DMS 273 treated with DMSO at 0.1 percent for 48 hours (cell line): ENCODE measurements at regions not wholly inside any gene's neighbourhood (a gene's known extent, or its start where the extent isn't known, plus 50 kb on each side); places are given as distances from the start of the nearest gene placed in this dataset.
"Not testable (repeated sequence)": the region's sequence is repeated elsewhere in the genome, so short reads cannot be mapped to it uniquely, and the experiment has no call there.

Source experiments
- DNase-seq: peaks from one replicate; lab custom pipeline; 2025; lab: John Stamatoyannopoulos, UW

DNA sequence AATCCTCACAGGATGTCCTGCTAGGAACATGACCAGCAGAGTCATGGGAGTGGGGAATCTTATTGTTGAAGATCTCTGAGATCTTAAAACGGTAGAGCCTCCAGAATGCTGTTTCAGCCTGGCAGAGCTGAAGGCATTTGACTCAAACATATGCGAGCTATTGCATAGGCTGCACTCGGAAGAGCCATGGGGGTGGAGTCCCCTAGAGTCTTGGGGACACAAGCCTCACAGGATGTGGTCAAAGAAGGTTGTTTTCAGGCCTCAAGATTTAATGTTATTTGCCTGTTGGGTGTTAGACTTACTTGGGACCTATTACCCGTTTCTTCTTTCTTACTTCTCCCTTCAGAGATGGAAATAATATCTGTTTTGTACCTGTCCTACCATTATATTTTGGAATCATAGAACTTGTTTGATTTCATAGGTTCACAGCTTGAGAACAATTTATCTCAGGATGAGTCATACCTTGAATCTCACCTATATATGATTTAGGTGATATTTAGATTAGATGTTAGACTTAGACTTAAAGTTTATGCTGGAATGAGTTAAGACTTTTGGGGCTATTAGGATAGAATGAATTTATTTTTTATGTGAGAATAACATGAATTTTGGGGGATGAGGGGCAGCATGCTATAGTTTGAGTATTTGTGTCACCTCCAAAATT lies 172.2 kb upstream of the ATP2B1 start:
- DNase-seq, result no peak

- no peak for DNase-seq
Observed at GRCh38 chr12:89879766-89880165, 171.1 kb upstream of the ATP2B1 start.

- DNase-seq, result no peak
Observed at GRCh38 chr12:89878950-89879349, 170.3 kb upstream of the ATP2B1 start.

- DNase-seq, result no peak
Observed at GRCh38 chr12:89878327-89878726, 169.7 kb upstream of the ATP2B1 start.

DNA sequence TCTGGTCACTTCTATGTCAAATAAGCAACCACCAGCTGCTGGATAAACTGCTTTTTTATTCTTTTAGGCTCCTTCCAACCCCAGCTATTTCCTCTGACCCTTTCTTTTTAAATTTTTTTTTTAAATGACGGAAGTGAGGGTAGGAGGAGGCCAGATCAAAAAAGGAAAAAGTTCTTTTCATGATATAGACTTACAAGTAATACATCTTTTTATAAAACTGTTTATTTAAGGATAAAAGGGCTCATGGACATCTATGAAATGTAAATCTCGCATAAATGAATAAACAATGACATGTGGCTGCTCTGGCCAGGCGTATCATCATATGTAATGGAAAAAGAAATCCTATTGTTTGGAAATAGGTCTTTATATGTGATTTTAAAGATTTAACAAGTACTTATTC lies 169.0 kb upstream of the ATP2B1 start:
- no peak for DNase-seq

- DNase-seq, result no peak
Observed at GRCh38 chr12:89877136-89877535, 168.5 kb upstream of the ATP2B1 start.

GRCh38 chr12:89875809-89876208 lies 167.2 kb upstream of the ATP2B1 start:
- DNase-seq, result no peak

GRCh38 chr12:89875225-89875624 lies 166.6 kb upstream of the ATP2B1 start:
- DNase-seq, result no peak

DNA sequence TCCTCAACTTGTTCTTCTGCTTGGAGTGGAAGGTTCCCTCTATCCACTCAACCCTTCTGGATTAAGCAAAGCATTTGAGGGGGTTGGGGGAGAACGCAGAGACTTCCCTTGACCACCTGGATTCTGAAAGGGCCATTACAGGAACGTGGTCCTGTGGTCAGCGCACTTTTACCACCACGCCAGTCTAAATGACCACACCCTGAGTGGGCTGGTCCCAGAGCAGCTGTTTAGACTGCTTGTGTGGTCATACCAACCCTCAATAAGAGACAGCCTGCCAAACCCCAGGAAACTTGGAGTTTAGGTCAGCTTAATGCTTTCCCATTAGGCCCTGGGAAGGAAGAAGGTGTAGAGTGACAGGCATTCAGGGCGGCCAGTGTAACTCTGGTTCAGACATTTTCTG lies 165.5 kb upstream of the ATP2B1 start:
- DNase-seq, result no peak

- no peak for DNase-seq
Observed at GRCh38 chr12:89873745-89874144, 165.1 kb upstream of the ATP2B1 start.

GRCh38 chr12:89872922-89873630 lies 164.4 kb upstream of the ATP2B1 start:
- no peak for DNase-seq

- DNase-seq, result no peak
Observed at GRCh38 chr12:89870413-89871184, 162.0 kb upstream of the ATP2B1 start.

GRCh38 chr12:89867611-89868010 lies 159.0 kb upstream of the ATP2B1 start:
- DNase-seq, result not testable (repeated sequence)

DNA sequence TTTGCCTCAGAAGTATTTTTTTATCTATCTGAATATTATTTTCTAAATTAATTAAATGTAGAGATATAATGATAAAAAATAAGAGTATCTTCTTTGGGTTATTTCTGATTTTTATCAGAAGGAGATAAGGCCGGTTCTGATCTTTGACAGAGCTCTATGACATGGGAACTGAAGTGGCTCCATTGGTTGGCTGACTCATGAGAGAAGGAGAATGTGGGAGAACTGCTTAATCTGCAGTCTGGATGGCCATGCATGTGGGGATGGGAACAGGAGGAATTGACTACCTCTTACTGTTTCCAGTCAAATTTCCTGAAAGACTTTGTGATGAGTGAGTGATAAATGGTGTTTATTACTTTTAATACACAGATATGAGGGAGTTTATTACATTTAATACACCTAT lies 155.8 kb upstream of the ATP2B1 start:
- DNase-seq, result no peak

DNA sequence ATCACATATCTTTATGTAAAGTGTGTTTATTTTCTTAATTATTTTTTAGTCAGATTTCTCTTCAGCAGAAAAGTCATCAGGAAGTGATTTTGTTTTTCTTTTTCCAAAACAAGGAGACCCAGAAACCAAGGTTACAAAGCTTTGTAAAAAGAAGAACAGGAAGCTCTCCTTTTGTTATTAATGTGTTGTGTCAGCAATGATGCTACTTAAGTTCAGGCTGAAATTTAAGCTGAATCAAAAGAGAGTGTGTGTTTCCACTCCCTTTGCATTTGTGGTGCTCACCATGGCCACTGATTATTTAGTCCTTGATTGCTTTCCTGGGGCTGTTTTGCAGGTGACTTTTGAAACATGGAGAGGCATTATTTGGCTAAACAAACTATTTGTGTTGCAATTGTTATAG lies 155.3 kb upstream of the ATP2B1 start:
- no peak for DNase-seq

- no peak for DNase-seq
Observed at GRCh38 chr12:89863493-89863938, 154.9 kb upstream of the ATP2B1 start.

DNA sequence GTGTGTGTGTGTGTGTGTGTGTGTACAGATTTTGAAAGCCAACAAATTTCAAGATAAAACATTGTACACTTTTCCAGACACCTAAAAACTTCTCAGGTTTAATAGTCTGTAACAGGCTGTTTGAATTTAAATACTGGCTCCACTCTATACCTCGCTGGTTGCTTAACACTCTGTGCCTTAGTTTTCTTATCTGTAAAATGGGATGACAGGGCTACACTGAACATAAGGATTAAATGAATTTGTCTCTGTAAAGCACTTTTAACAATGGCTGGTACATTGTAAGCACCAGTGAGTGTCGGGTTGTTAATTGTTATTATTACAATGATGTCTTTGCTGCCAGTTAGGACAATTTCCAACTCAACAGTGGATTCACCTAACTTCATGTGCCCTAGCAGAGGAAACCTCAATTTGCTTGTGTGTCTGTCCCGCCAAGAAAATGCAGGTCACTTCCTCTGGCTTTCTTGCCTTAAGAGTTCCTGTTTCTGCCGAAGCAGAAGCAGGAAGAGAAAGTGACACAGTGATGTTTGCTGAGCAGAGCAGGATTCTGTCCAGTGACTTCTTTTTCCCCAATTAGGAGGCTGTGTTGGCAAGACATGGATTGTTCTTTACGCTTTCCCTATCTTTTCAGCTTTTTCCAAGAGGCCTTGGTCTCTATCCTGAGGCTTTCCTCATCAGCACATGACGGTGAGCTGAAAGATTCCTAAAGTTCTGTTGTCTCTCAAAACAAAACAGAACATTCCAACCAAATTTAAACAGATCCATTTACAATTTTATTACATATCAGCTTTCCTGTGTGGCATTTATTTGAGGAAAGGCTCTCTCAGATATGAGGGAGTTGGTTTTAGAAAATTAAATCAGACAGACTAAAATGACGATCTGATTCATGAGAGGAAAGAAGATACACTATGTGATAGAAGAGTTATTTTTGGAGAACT lies 154.1 kb upstream of the ATP2B1 start:
- no peak for DNase-seq

- no peak for DNase-seq
Observed at GRCh38 chr12:89861086-89861485, 152.4 kb upstream of the ATP2B1 start.

- DNase-seq, result no peak
Observed at GRCh38 chr12:89859508-89860220, 151.0 kb upstream of the ATP2B1 start.

DNA sequence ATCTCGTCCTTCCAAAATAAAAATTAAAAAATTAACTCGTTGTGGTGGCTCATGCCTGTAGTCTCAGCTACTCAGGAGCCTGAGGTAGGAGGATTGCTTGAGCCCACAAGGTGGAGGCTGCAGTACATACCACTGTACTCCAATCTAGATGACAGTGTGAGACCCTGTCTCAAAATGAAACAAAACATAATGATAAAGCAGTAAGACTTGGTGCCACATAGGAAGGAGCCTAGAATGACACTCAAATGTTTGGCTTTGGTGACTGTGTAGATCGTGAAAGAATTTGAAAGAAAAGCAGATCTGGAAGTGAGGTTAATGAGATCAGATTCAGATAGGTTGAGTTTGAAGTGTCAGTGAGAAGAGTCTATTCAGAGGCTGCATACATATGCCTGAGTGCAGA lies 150.1 kb upstream of the ATP2B1 start:
- no peak for DNase-seq

GRCh38 chr12:89857652-89858274 lies 149.1 kb upstream of the ATP2B1 start:
- no peak for DNase-seq
